ENCODE measurements at regions not wholly inside any gene's neighbourhood (a gene's known extent, or its start where the extent isn't known, plus 50 kb on each side); places are given as distances from the start of the nearest gene placed in this dataset.
"Not testable (repeated sequence)": the region's sequence is repeated elsewhere in the genome, so short reads cannot be mapped to it uniquely, and the experiment has no call there.

DNA sequence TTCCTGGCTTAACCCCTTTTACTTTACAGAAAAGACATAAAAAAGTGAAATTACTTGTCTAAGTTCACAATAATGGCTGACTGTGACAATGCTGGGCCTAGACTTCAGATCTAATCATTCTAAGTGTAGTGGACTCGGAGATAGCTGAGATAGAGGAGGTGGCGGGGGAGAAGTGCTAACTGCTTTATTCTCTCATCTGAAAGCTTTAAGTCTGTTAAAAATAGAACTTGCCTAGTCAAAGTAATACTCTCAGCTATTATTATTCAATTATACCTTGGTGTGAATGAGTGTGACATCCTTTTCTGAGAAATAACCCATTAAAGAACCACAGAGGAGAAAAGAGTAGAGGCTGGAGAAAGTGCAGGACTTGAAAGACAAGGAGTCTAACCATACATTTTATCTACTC lies 96.1 kb upstream of the OLIG2 start:
- Mint-ChIP-seq H3K4me3 (no peak overlapping the region), H3K27ac (no peak overlapping the region), H3K36me3 (ENCODE audit: low read depth) (peaks cover 4% of the 10 kb centered on the region), H3K9me3 (peaks cover 15% of the 10 kb centered on the region), H3K27me3 (ENCODE audit: low read depth, poor library complexity) (peaks cover 14% of the 10 kb centered on the region), H3K4me1 (no peaks in the 10 kb centered on the region)
- DNase-seq = no peak
- TF ChIP-seq, protein P1, sequence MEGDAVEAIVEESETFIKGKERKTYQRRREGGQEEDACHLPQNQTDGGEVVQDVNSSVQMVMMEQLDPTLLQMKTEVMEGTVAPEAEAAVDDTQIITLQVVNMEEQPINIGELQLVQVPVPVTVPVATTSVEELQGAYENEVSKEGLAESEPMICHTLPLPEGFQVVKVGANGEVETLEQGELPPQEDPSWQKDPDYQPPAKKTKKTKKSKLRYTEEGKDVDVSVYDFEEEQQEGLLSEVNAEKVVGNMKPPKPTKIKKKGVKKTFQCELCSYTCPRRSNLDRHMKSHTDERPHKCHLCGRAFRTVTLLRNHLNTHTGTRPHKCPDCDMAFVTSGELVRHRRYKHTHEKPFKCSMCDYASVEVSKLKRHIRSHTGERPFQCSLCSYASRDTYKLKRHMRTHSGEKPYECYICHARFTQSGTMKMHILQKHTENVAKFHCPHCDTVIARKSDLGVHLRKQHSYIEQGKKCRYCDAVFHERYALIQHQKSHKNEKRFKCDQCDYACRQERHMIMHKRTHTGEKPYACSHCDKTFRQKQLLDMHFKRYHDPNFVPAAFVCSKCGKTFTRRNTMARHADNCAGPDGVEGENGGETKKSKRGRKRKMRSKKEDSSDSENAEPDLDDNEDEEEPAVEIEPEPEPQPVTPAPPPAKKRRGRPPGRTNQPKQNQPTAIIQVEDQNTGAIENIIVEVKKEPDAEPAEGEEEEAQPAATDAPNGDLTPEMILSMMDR (IDR thresholded peaks at IDR 0.05) = no peak

DNA sequence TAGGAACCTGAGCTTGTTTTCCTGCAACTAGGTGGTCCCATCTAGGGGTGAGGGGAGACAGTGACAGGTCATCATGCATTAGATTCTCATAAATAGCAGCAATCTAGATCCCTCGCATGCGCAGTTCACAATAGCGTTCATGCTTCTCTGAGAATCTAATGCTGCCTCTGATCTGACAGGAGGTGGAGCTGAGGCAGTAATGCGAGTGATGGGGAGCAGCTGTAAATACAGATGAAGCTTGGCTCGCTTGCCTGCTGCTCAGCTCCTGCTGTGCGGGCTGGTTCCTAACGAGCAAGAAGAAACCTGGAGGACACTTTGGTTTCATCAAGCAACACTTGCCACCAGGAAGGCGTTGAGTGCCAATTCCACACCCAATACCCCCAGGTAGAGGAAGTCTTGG lies 95.1 kb upstream of the OLIG2 start:
- H3K4me1 Mint-ChIP-seq = no peaks in the 10 kb centered on the region
- TF ChIP-seq, protein P1 (IDR thresholded peaks at IDR 0.05) = no peak
- no peak overlapping the region for H3K27ac Mint-ChIP-seq
- peaks cover 5% of the 10 kb centered on the region for H3K9me3 Mint-ChIP-seq
- no peak overlapping the region for H3K4me3 Mint-ChIP-seq
- DNase-seq = no peak
- H3K36me3 Mint-ChIP-seq (ENCODE audit: low read depth) = no peaks in the 10 kb centered on the region
- H3K27me3 Mint-ChIP-seq (ENCODE audit: low read depth, poor library complexity) = peaks cover 14% of the 10 kb centered on the region

DNA sequence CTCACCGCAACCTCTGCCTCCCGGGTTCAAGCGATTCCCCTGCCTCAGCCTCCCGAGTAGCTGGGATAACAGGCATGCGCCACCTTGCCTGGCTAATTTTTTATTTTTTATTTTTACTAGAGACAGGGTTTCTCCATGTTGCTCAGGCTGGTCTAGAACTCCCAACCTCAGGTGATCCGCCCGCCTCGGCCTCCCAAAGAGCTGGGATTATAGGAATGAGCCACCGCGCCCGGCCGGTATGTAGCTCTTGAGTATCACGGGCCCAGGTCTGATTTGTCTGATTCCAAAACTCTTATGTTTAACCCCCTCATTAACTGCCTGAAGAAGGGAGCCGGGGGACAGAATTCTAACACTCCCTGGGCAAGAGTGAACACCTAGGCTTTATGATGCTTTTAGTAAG lies 91.7 kb upstream of the OLIG2 start:
- DNase-seq; H3K9me3 Mint-ChIP-seq; H3K27me3 Mint-ChIP-seq (ENCODE audit: low read depth, poor library complexity); H3K27ac Mint-ChIP-seq; H3K36me3 Mint-ChIP-seq (ENCODE audit: low read depth); H3K4me3 Mint-ChIP-seq; H3K4me1 Mint-ChIP-seq: not testable (repeated sequence)

DNA sequence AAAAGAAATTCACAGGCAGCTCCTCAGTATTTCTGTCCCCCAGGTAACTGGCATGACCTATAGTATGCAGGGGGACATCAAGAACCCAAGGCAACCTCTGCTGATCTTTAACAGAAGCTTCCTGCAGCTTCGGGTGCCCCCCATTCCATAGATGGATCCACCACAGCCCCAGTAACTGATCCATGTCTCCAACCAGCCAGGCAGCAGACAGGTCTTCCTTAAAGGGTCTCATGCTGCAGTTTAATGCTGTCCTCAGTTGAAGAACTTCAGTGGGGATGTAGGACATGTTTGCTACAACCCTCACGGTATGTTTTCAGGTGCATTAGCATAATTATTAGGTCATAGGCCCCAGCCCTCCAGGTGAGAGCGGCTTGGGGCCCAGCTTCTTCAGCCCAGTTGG lies 90.9 kb upstream of the OLIG2 start:
- Mint-ChIP-seq H3K4me1 (peaks cover 5% of the 10 kb centered on the region), H3K9me3 (no peaks in the 10 kb centered on the region), H3K36me3 (ENCODE audit: low read depth) (no peaks in the 10 kb centered on the region), H3K27ac (no peak overlapping the region), H3K4me3 (no peak overlapping the region), H3K27me3 (ENCODE audit: low read depth, poor library complexity) (peaks cover 4% of the 10 kb centered on the region)
- DNase-seq = no peak
- TF ChIP-seq, protein P1 (IDR thresholded peaks at IDR 0.05) = no peak

DNA sequence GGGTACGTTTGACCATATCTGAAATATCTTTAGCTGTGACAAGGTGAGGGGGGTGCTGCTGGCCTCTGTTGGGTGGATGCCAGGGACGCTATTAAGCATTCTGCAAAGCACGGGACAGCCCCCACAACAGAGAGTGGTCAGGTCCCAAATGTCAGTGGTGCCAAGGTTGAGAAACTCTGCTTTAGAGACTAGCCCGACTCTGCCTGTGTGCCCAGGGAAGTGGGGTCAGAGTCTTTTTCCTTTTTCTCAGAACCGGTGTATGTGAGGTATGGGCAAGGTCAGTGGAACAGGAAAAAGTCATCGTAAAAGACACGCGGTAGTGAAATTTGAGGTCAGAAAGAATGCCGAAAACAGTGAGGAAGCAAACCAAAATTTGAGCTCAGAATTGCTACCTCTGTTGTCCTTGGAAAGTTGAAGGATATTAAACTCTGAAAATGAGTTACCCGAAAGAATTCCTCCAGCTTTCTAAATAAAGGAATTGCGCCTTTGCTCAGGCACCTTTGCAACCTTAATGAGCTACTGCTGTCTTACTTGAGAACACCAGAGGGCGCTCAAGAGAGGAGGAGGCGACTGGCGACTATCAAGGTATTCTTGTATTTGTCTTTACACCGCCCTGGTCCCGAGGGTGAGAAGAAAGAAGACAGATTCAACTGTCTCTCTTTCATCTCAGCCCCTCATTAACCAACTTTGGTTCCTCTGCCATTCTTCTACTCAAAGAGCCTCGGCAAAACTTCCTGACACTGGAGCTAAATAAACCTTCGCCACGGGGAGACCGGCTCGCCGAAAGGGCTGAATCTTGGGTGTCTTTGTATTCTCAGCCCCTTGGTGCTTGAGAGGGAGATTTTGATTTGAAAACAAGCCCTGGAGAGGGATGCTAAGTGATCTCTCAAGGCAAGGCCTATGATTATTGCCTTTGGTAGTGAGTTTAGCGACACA lies 85.4 kb upstream of the OLIG2 start:
- H3K27me3 Mint-ChIP-seq (ENCODE audit: low read depth, poor library complexity) = peaks cover 10% of the 10 kb centered on the region

DNA sequence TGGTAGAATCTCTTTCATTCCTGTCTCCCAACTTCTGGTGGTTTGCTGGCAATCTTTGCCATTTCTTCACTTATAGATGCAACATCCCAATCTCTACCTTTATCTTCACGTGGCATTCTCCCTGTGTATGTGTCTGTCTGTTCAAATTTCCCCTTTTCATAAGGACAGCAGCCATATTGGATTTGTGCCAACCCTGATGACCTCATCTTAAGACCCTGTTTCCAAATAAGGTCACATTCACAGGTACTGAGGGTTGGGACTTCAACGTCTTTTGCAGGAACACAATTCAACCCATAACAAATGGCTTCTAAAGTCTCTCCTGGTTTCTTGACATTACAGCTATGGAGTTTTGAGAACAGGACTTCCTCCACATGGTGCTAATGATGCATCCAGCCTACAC lies 84.5 kb upstream of the OLIG2 start:
- Mint-ChIP-seq H3K9me3 (peaks cover 4% of the 10 kb centered on the region), H3K36me3 (ENCODE audit: low read depth) (no peaks in the 10 kb centered on the region), H3K27ac (no peak overlapping the region), H3K27me3 (ENCODE audit: low read depth, poor library complexity) (peaks cover 15% of the 10 kb centered on the region), H3K4me1 (peaks cover 5% of the 10 kb centered on the region), H3K4me3 (no peak overlapping the region)
- DNase-seq = no peak
- TF ChIP-seq, protein P1 (IDR thresholded peaks at IDR 0.05) = no peak

More for the DNA sequence above, 85.4 kb upstream of the OLIG2 start:
- peaks cover 5% of the 10 kb centered on the region for H3K4me1 Mint-ChIP-seq
- H3K27ac Mint-ChIP-seq = no peak overlapping the region
- peaks cover 4% of the 10 kb centered on the region for H3K9me3 Mint-ChIP-seq
- no peak overlapping the region for H3K4me3 Mint-ChIP-seq
- H3K36me3 Mint-ChIP-seq (ENCODE audit: low read depth) = no peaks in the 10 kb centered on the region
- DNase-seq = peak; percentile 44
- TF ChIP-seq, protein P1 (IDR thresholded peaks at IDR 0.05) = peak; percentile 75
